Astrocyte (in vitro differentiated cells and primary cell): ENCODE measurements at regions not wholly inside any gene's neighbourhood (a gene's known extent, or its start where the extent isn't known, plus 50 kb on each side); places are given as distances from the start of the nearest gene placed in this dataset.

ENCODE experiments used
- DNase-seq: peaks from one replicate; pipeline ENCODE4 v3.0.0-alpha.2; 2010; ENCODE audit warnings: low read depth
- FAIRE-seq: peaks from 2 replicates; lab custom pipeline; 2011; peaks lifted over from hg19 to GRCh38; lab: Jason Lieb, UNC
- H2AFZ ChIP-seq: 2 replicates; pipeline ENCODE4 v1.6.0; 2012; ENCODE audit warnings: low read depth, low read length, inconsistent platforms
- H3K27ac ChIP-seq: 2 replicates; pipeline ENCODE4 v1.5.1; 2011; ENCODE audit warnings: low read depth, low read length, inconsistent platforms
- H3K27me3 ChIP-seq: 2 replicates; pipeline ENCODE4 v1.6.0; 2011; ENCODE audit warnings: low read length, inconsistent platforms; ENCODE audit not compliant: insufficient read depth
- H3K36me3 ChIP-seq: 2 replicates; pipeline ENCODE4 v1.5.1; 2011; ENCODE audit warnings: low read length, inconsistent platforms; ENCODE audit not compliant: insufficient read depth
- H3K4me1 ChIP-seq: 2 replicates; pipeline ENCODE4 v1.5.1; 2011; ENCODE audit warnings: low read length, inconsistent platforms; ENCODE audit not compliant: insufficient read depth
- H3K4me2 ChIP-seq: 2 replicates; pipeline ENCODE4 v1.6.0; 2012; ENCODE audit warnings: low read length, inconsistent platforms
- H3K4me3 ChIP-seq: 2 replicates; pipeline ENCODE4 v1.5.1; 2011; ENCODE audit warnings: low read depth, mild to moderate bottlenecking, low read length, inconsistent platforms; ENCODE audit not compliant: insufficient read depth
- H3K79me2 ChIP-seq: 2 replicates; pipeline ENCODE4 v1.6.0; 2012; ENCODE audit warnings: mild to moderate bottlenecking, low read length, inconsistent platforms; ENCODE audit not compliant: insufficient read depth
- H3K9ac ChIP-seq: 2 replicates; pipeline ENCODE4 v1.6.0; 2012; ENCODE audit warnings: mild to moderate bottlenecking, low read length, inconsistent platforms
- H3K9me3 ChIP-seq: 2 replicates; pipeline ENCODE4 v1.5.1; 2012; ENCODE audit warnings: low read depth, mild to moderate bottlenecking, low read length, inconsistent platforms; ENCODE audit not compliant: insufficient read depth
- H4K20me1 ChIP-seq: 2 replicates; pipeline ENCODE4 v1.6.0; 2012; ENCODE audit warnings: low read length, inconsistent platforms; ENCODE audit not compliant: insufficient read depth
- H3K27ac Mint-ChIP-seq: one replicate; pipeline ENCODE4 v1.8.0; 2021; ENCODE audit warnings: mild to moderate bottlenecking, mixed read lengths; ENCODE audit not compliant: unreplicated experiment
- H3K27me3 Mint-ChIP-seq: one replicate; pipeline ENCODE4 v1.8.0; 2021; ENCODE audit warnings: low read depth, mixed read lengths; ENCODE audit not compliant: unreplicated experiment
- H3K36me3 Mint-ChIP-seq: one replicate; pipeline ENCODE4 v1.8.0; 2021; ENCODE audit warnings: low read depth, mixed read lengths; ENCODE audit not compliant: unreplicated experiment
- H3K4me1 Mint-ChIP-seq: one replicate; pipeline ENCODE4 v1.8.0; 2021; ENCODE audit warnings: low read depth, mixed read lengths; ENCODE audit not compliant: unreplicated experiment
- H3K4me3 Mint-ChIP-seq: one replicate; pipeline ENCODE4 v1.8.0; 2021; ENCODE audit warnings: mild to moderate bottlenecking, moderate library complexity, mixed read lengths; ENCODE audit not compliant: unreplicated experiment
- H3K9me3 Mint-ChIP-seq: one replicate; pipeline ENCODE4 v1.8.0; 2021; ENCODE audit warnings: mild to moderate bottlenecking, mixed read lengths; ENCODE audit not compliant: unreplicated experiment
- EZH2 ChIP-seq: IDR thresholded peaks from 2 replicates; pipeline ENCODE4 v1.6.1; 2012; ENCODE audit warnings: mild to moderate bottlenecking, low read length, inconsistent platforms; ENCODE audit not compliant: insufficient read depth
- TF ChIP-seq, protein P1 (sequence below): IDR thresholded peaks from 2 replicates; pipeline ENCODE4 v1.5.1; 2011; ENCODE audit warnings: low read depth, mild to moderate bottlenecking, inconsistent platforms, low read length, moderate library complexity; ENCODE audit not compliant: insufficient read depth

DNA sequence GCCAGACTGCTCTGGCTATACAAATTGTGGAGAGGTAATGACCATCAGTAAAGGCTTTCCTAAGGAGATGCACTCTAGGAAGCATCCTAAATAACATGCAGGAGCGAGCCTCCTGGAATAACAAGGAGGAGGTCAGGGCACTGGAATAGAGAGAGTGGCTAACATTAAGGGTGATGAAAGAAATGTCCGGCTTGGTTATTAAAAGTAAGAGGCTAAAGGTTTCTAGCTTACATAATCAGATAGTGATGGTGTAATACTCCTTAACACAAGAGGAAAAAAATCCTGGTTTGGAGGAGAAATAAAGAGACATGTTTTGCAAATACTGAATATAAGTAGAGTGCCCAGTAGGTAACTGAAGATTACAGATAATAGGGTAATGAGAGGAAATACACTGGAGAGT is 365.7 kb downstream of the ZEB2 start:
- Histone ChIP-seq H3K27me3 (no peaks in the 10 kb centered on the region), H3K9ac (no peak overlapping the region), H3K4me1 (peaks cover 3% of the 10 kb centered on the region), H3K4me3 (no peak overlapping the region), H3K9me3 (no peaks in the 10 kb centered on the region), H3K36me3 (no peaks in the 10 kb centered on the region), H3K27ac (no peak overlapping the region), H4K20me1 (no peaks in the 10 kb centered on the region), H3K79me2 (no peaks in the 10 kb centered on the region), H3K4me2 (no peak overlapping the region), H2AFZ (no peak overlapping the region)
- H3K9me3 Mint-ChIP-seq: no peaks in the 10 kb centered on the region
- H3K36me3 Mint-ChIP-seq: no peaks in the 10 kb centered on the region
- peaks cover 16% of the 10 kb centered on the region for H3K4me1 Mint-ChIP-seq
- no peak overlapping the region for H3K4me3 Mint-ChIP-seq
- no peak overlapping the region for H3K27ac Mint-ChIP-seq
- no peaks in the 10 kb centered on the region for H3K27me3 Mint-ChIP-seq
- DNase-seq (no peak), FAIRE-seq (no peak)
- no peak for TF ChIP-seq EZH2

GRCh38 chr2:144152817-144153271 is 367.1 kb downstream of the ZEB2 start:
- peaks cover 16% of the 10 kb centered on the region for H3K4me1 Mint-ChIP-seq
- no peaks in the 10 kb centered on the region for H3K9me3 ChIP-seq
- no peaks in the 10 kb centered on the region for H3K27me3 Mint-ChIP-seq
- no peaks in the 10 kb centered on the region for H3K79me2 ChIP-seq
- TF ChIP-seq, protein P1, sequence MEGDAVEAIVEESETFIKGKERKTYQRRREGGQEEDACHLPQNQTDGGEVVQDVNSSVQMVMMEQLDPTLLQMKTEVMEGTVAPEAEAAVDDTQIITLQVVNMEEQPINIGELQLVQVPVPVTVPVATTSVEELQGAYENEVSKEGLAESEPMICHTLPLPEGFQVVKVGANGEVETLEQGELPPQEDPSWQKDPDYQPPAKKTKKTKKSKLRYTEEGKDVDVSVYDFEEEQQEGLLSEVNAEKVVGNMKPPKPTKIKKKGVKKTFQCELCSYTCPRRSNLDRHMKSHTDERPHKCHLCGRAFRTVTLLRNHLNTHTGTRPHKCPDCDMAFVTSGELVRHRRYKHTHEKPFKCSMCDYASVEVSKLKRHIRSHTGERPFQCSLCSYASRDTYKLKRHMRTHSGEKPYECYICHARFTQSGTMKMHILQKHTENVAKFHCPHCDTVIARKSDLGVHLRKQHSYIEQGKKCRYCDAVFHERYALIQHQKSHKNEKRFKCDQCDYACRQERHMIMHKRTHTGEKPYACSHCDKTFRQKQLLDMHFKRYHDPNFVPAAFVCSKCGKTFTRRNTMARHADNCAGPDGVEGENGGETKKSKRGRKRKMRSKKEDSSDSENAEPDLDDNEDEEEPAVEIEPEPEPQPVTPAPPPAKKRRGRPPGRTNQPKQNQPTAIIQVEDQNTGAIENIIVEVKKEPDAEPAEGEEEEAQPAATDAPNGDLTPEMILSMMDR: no peak
- TF ChIP-seq EZH2: no peak
- peak overlapping the region; percentile 81 for H3K27ac Mint-ChIP-seq
- FAIRE-seq (no peak), DNase-seq (peak; percentile 73)
- H2AFZ ChIP-seq: no peak overlapping the region
- H3K4me2 ChIP-seq: no peak overlapping the region
- no peak overlapping the region for H3K27ac ChIP-seq
- no peak overlapping the region for H3K9ac ChIP-seq
- no peaks in the 10 kb centered on the region for H4K20me1 ChIP-seq
- no peak overlapping the region for H3K4me3 Mint-ChIP-seq
- no peak overlapping the region for H3K4me3 ChIP-seq
- H3K9me3 Mint-ChIP-seq: no peaks in the 10 kb centered on the region
- H3K36me3 Mint-ChIP-seq: no peaks in the 10 kb centered on the region
- H3K27me3 ChIP-seq: no peaks in the 10 kb centered on the region
- no peaks in the 10 kb centered on the region for H3K36me3 ChIP-seq
- peaks cover 3% of the 10 kb centered on the region for H3K4me1 ChIP-seq

DNA sequence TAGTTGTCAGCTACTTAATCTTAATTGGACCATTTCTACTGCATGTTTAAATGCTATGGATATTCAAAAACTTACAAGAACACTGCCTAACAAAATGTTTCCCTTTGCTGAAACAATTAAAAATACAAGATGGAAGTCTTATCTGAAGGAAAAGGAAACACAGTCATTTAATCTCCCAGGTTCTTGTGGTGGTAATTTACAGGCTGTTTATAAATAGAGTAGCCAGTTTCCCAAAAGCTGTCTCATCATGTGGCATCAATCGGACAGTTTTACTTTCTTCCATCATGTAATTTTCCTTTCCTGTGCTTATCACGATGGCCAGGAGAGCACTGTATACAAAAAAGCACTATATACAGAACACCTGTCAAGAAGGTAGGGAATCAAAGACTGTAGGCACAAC is 368.1 kb downstream of the ZEB2 start:
- Histone ChIP-seq H3K9me3 (no peaks in the 10 kb centered on the region), H3K79me2 (no peaks in the 10 kb centered on the region), H3K4me3 (no peak overlapping the region), H2AFZ (no peak overlapping the region), H3K4me2 (no peak overlapping the region), H3K4me1 (peaks cover 3% of the 10 kb centered on the region), H3K27me3 (no peaks in the 10 kb centered on the region), H3K27ac (no peak overlapping the region), H4K20me1 (no peaks in the 10 kb centered on the region), H3K9ac (no peak overlapping the region), H3K36me3 (no peaks in the 10 kb centered on the region)
- H3K4me3 Mint-ChIP-seq: no peak overlapping the region
- peaks cover 10% of the 10 kb centered on the region for H3K4me1 Mint-ChIP-seq
- TF ChIP-seq EZH2: no peak
- TF ChIP-seq, protein P1: no peak
- H3K27ac Mint-ChIP-seq: no peak overlapping the region
- no peak for FAIRE-seq
- no peaks in the 10 kb centered on the region for H3K27me3 Mint-ChIP-seq
- H3K36me3 Mint-ChIP-seq: no peaks in the 10 kb centered on the region
- DNase-seq: no peak
- H3K9me3 Mint-ChIP-seq: no peaks in the 10 kb centered on the region
